Urothelium cell line (cell line): ENCODE measurements at regions not wholly inside any gene's neighbourhood (a gene's known extent, or its start where the extent isn't known, plus 50 kb on each side); places are given as distances from the start of the nearest gene placed in this dataset.

Experiments used
- DNase-seq: peaks from one replicate; pipeline ENCODE4 v3.0.0; 2011; ENCODE audit warnings: low spot score, mixed read lengths
- FAIRE-seq: peaks from 2 replicates; lab custom pipeline; 2011; peaks lifted over from hg19 to GRCh38; lab: Jason Lieb, UNC

- DNase-seq: no peak
- no peak for FAIRE-seq
Measured at GRCh38 chrX:43005561-43005960, 227.6 kb upstream of the PPP1R2C start.

DNA sequence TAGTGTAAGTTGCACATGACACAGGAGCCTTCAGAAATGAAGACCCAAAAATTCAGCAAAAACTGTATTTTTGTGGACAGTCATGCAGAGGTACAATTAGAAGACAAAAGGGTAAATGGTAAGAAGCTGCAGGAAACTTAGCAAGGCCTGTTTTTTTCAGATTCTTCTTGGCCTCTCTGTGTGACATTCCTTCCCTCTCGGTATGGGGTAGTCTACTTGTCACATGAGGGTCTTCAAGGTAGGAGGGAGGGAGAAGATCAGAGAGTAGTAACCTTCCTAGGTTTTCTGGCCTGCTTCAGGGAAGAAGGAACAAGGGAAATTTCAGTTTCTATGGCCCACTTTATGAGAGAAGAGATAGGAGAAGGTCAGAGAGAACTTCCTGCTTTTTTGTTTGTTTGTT lies 230.4 kb upstream of the PPP1R2C start:
- DNase-seq: no peak
- FAIRE-seq: no peak

DNA sequence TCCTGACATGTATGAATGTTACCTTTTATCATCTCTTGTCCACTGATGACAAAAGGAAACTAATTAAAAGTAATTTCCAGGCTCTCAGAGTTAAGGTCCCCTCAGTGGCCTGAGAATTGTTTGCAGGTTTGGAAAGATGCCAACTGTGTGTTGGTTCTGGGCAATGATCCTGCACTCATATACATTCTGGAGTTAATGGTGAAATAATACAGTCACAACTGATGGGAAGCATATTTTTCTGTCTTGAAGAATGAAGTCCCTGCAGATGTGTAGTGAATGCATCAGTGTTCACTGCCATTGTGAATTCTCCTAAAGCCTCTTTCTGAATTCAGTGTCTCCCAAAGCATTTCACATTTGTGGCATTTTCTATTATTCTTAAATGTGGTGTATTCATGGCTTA lies 238.1 kb upstream of the PPP1R2C start:
- DNase-seq (no peak), FAIRE-seq (no peak)

GRCh38 chrX:43018031-43018430 lies 240.1 kb upstream of the PPP1R2C start:
- DNase-seq: no peak
- FAIRE-seq: no peak

DNA sequence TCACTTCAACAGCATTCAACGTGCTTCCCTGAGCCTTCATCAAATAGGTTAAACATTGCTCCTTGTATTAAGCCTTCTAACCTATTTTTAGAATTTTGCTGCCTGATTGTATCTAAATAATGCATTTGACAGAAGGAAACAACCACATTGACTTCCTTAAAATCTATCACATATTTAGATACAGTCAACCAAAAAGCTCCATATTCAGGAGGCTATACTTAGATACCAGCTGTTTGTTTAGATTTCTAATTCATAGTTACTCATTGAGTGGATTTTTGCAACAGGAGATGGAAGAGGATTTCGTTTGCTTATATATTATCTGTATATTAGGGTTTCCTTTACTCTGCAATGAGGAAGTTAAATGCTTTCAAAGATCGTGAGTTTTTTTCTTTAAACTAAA lies 241.1 kb upstream of the PPP1R2C start:
- no peak for FAIRE-seq
- DNase-seq: no peak

GRCh38 chrX:43025806-43026315 lies 247.9 kb upstream of the PPP1R2C start:
- DNase-seq (no peak), FAIRE-seq (no peak)

GRCh38 chrX:43064096-43064495 lies 286.1 kb upstream of the PPP1R2C start:
- no peak for FAIRE-seq
- DNase-seq: no peak

GRCh38 chrX:43065978-43066377 lies 288.0 kb upstream of the PPP1R2C start:
- DNase-seq: peak; percentile 11
- no peak for FAIRE-seq

DNA sequence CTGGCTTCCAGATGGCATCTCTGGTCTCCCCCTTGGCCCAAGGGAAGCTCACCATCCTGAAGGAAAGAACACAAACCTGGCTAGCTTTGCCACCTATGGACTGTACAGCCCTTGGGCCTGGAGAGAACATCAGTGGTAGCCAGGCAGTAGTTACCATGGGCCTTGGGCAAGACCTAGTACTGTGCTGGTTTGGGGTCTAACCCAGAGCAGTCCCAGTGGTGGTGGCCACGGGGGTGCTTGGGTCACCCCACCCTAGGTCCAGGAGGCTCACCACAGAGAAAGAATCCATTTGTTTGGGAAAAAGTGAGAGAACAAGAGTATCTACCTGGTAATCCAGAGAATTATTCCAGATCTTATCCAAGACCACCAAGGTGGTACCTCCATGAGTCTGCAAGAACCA lies 290.7 kb upstream of the PPP1R2C start:
- FAIRE-seq (no peak), DNase-seq (no peak)

GRCh38 chrX:43083016-43083415 lies 305.1 kb upstream of the PPP1R2C start:
- DNase-seq (no peak), FAIRE-seq (no peak)

GRCh38 chrX:43087830-43088229 lies 309.9 kb upstream of the PPP1R2C start:
- FAIRE-seq (no peak), DNase-seq (no peak)

DNA sequence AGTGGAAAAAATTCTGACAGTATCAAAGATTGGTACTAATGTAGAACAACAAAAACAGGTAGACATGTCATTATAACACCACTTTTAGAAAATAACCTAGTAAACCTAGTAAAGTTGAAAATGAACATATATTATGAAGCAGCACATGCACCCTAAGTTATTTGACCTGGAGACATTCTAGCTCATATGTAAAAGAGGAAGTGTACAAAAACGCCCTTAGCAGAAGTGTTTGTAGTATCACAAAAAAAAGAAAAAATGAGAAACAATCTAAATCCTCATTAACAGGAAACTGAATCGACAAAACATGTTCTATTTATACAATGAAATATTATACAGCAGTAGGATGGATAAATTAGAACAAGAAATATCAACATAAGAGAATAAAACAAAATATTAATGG lies 318.9 kb upstream of the PPP1R2C start:
- no peak for FAIRE-seq
- no peak for DNase-seq

GRCh38 chrX:43106009-43106408 lies 328.0 kb upstream of the PPP1R2C start:
- FAIRE-seq (no peak), DNase-seq (no peak)

DNA sequence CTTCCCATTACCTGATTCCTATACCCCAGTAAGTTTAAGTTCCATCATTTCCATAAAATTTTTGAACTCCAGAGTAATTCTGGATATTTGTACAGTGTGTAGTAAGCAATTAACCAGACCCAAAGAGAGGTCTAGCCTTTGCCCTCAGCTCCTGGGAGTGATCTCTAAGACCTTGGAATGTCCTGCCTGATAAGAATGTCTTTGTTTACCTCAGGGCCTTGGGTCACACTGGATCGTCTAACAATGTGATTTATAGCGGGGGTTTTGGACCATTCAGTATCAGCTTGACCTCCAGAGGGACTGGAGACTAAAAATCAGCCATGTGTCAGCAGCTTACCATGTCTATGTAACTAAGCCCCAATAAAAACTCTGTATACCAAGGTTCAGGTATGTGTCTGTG lies 330.9 kb upstream of the PPP1R2C start:
- DNase-seq: no peak
- FAIRE-seq: no peak

DNA sequence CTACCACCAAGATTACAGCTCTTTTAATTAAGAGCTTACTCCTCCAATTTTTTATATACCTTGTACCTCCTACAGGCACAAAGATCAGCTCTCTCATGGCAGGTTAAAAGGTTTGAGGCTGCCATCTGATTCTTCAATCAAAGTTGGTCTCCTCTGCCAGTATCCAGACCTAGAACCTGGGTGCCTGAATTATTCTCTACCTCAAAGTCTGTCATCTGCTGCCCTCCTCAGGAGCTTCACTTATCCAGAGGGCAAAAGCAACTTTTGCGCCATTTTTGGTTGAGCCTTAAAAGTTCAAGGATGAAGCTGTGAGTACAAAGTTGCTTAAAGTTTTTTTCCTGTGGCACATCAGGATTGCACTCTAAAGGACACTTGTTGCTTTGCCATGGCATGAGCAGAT lies 343.7 kb upstream of the PPP1R2C start:
- no peak for DNase-seq
- FAIRE-seq: no peak

DNA sequence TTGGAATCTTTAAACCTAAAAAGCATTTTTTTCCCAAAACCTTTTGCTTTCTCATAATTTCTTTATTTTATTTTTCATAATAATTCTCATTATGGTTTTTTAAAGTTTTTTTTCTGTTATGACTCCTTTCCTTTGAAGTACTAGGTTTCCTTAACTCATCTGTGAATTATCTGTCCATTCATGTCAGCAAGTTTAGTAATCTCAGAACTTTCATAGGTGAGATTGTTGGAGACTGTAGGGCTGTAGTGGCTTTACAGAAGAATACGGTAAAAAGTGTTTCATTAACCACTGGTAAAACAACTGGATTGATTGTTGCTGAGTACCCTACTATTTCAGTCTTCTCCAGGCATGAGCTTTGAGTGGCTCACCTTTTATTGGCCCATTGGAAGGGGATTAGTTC lies 361.7 kb upstream of the PPP1R2C start:
- FAIRE-seq (no peak), DNase-seq (no peak)

DNA sequence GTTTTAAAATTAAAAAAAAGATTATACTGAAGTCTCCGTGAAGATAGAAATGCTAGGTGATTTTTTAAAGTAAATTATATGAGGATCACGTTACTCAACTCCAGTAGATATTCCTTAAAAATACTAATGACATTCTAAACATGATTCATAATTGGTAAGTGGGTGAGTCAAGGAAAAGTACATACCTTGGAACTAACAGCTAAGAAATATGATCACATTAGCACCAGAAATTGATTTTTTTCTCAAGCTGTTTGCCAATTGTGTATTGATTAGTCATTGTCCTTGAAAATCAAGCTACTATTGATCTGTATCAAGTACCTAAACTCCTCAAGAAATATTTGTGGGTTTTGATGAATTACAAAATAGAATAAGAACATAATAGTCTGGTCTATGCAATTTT lies 362.6 kb upstream of the PPP1R2C start:
- DNase-seq: no peak
- no peak for FAIRE-seq

GRCh38 chrX:43141885-43142284 lies 363.9 kb upstream of the PPP1R2C start:
- DNase-seq: no peak
- FAIRE-seq: no peak

GRCh38 chrX:43148305-43148704 lies 370.3 kb upstream of the PPP1R2C start:
- FAIRE-seq (no peak), DNase-seq (no peak)

DNA sequence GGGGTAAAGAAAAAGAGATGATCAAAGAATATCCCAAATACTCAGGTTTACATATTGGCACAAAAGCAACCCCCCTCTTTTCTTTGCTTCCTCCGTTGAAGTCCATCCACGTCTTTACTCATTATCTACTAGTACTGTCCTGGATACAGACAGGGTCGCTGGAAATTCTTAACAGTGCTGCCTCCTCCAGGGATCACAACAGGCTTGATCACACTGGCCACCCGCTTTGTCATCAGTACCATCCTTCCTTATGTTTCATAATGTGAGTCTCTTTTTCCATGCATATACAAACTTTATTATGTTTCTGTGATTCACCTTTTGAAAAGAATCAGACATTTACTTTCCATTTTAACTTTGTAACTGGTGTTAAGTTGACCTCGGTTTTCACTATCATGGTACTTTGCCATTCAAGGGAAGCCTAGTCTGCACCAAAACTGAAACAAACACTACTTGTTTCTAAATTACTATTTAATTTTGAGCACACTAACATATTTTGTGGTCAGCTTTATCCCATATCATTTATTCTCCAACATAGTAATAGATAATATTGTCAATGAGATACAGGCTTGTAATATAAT lies 387.5 kb upstream of the PPP1R2C start:
- FAIRE-seq (no peak), DNase-seq (no peak)

DNA sequence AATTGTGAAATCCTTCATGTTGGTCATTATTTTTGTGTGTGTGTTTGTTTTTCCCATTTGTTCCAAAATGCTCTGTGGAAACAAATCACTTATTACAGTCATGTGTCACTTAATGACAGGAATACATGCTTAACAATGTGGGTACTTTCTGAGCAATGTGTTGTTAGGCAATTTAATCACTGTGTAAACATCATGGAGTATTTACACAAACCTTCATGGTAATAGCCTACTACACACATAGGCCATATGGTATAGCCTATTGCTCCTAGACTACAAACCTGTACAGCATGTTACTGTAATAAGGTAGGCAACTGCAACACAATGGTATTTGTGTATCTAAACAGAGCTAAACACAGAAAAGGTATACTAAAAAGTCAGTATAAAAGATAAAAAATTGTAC lies 388.9 kb upstream of the PPP1R2C start:
- FAIRE-seq (no peak), DNase-seq (no peak)

- DNase-seq (no peak), FAIRE-seq (no peak)
Measured at GRCh38 chrX:43175434-43175833, 397.5 kb upstream of the PPP1R2C start.

DNA sequence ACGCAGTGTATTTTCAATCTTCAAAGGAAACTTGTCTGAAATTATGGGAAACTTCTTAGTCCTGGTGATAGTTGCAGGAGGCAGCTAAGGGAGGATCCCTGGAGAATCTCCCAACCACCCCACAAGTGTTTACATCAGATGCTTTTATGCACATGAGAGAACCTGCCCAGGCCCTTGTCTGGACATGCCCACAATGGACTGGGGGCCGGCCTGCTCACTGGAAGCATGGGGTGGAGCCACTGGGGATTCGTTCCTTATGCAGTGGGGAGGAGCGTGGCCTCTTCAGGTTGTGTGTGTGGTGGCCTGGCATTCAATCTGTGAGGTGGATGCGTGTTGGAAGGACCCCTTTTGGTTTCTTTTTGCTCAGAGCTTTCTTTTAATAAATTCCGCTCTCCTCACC lies 398.7 kb upstream of the PPP1R2C start:
- DNase-seq (peak; percentile 34), FAIRE-seq (no peak)
